ENCODE measurements at regions not wholly inside any gene's neighbourhood (a gene's known extent, or its start where the extent isn't known, plus 50 kb on each side); places are given as distances from the start of the nearest gene placed in this dataset.

- TF ChIP-seq CTCF (IDR thresholded peaks at IDR 0.05) (no peak), POLR2A (IDR thresholded peaks at IDR 0.05) (no peak)
Observed at GRCh38 chr13:74794147-74794546, 659.9 kb upstream of the KLF12 start.
